Neural crest cell (in vitro differentiated cells): ENCODE measurements at regions not wholly inside any gene's neighbourhood (a gene's known extent, or its start where the extent isn't known, plus 50 kb on each side); places are given as distances from the start of the nearest gene placed in this dataset.
"Not testable (repeated sequence)": the region's sequence is repeated elsewhere in the genome, so short reads cannot be mapped to it uniquely, and the experiment has no call there.

ENCODE experiments used
- DNase-seq: peaks from one replicate; pipeline ENCODE4 v3.0.0; 2021; ENCODE audit warnings: low read depth, mixed read lengths, low spot score
- H3K27ac Mint-ChIP-seq: one replicate; pipeline ENCODE4 v1.8.0; 2021; ENCODE audit warnings: mild to moderate bottlenecking, mixed read lengths; ENCODE audit not compliant: unreplicated experiment
- H3K27me3 Mint-ChIP-seq: 2 replicates; pipeline ENCODE4 v1.8.0; 2021; ENCODE audit warnings: low read depth, mild to moderate bottlenecking, mixed read lengths
- H3K36me3 Mint-ChIP-seq: 2 replicates; pipeline ENCODE4 v1.8.0; 2021; ENCODE audit warnings: low read depth, mild to moderate bottlenecking, mixed read lengths
- H3K4me1 Mint-ChIP-seq: 2 replicates; pipeline ENCODE4 v1.8.0; 2021; ENCODE audit warnings: mixed read lengths
- H3K4me3 Mint-ChIP-seq: one replicate; pipeline ENCODE4 v1.8.0; 2021; ENCODE audit warnings: mild to moderate bottlenecking, mixed read lengths
- H3K9me3 Mint-ChIP-seq: 2 replicates; pipeline ENCODE4 v1.8.0; 2021; ENCODE audit warnings: mixed read lengths
- TF ChIP-seq, protein P1 (sequence below): fragments of 200-600 bp; sonication (generic); conservative IDR thresholded peaks from 2 replicates; pipeline ENCODE4 v1.5.0; 2021; ENCODE audit warnings: antibody characterized with exemption, mild to moderate bottlenecking

DNA sequence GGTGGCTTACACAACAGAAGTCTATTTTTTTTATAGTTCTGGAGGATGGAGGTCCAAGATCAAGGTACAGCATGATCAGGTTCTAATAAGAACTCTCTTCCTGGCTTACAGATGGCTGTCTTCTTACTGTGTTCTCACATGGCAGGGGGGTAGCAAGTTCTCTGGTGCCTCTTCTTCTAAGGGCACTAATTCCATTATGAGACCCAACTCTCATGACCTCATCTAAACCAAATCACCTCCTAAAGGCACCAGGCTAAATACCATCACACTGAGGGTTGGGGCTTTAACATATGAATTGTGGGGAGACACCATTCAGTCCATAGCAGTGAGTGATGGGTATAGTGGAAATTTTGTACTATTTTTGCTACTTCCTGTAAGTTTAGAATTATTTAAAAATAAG lies 75.2 kb upstream of the SLC4A7 start:
- Mint-ChIP-seq H3K4me3 (no peak overlapping the region), H3K27me3 (no peaks in the 10 kb centered on the region), H3K27ac (no peak overlapping the region), H3K9me3 (no peaks in the 10 kb centered on the region), H3K4me1 (no peaks in the 10 kb centered on the region), H3K36me3 (no peaks in the 10 kb centered on the region)
- TF ChIP-seq, protein P1, sequence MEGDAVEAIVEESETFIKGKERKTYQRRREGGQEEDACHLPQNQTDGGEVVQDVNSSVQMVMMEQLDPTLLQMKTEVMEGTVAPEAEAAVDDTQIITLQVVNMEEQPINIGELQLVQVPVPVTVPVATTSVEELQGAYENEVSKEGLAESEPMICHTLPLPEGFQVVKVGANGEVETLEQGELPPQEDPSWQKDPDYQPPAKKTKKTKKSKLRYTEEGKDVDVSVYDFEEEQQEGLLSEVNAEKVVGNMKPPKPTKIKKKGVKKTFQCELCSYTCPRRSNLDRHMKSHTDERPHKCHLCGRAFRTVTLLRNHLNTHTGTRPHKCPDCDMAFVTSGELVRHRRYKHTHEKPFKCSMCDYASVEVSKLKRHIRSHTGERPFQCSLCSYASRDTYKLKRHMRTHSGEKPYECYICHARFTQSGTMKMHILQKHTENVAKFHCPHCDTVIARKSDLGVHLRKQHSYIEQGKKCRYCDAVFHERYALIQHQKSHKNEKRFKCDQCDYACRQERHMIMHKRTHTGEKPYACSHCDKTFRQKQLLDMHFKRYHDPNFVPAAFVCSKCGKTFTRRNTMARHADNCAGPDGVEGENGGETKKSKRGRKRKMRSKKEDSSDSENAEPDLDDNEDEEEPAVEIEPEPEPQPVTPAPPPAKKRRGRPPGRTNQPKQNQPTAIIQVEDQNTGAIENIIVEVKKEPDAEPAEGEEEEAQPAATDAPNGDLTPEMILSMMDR: no peak
- no peak for DNase-seq

DNA sequence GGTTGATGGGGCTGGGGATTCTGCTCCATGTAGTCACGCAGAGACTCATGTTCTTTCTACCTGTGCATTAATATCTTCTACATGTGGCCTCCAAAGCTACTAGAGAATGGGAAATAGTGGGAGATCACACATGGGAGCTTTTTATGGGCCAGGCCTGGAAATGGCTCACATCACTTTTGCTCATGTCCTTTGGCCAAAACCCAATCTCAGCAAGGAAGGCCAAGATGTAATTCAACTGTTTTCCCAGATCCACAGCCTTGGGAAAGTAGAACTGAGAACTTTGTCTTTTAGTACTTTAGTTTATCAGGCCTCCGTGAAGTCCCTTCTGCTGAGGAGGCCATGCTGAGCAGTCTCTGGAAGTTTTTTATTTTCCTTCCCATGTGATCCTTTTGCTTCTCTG lies 73.2 kb upstream of the SLC4A7 start:
- Mint-ChIP-seq H3K9me3 (peaks cover 5% of the 10 kb centered on the region), H3K4me3 (no peak overlapping the region), H3K27me3 (no peaks in the 10 kb centered on the region), H3K4me1 (no peaks in the 10 kb centered on the region), H3K27ac (no peak overlapping the region), H3K36me3 (no peaks in the 10 kb centered on the region)
- TF ChIP-seq, protein P1: no peak
- DNase-seq: no peak

- no peak for DNase-seq
- Mint-ChIP-seq H3K36me3 (no peaks in the 10 kb centered on the region), H3K9me3 (peaks cover 5% of the 10 kb centered on the region), H3K27ac (no peak overlapping the region), H3K4me1 (no peaks in the 10 kb centered on the region), H3K27me3 (no peaks in the 10 kb centered on the region), H3K4me3 (no peak overlapping the region)
- TF ChIP-seq, protein P1: no peak
These were observed 72.7 kb upstream of the SLC4A7 start for GRCh38 chr3:27556887-27557286.

- H3K36me3 Mint-ChIP-seq: no peaks in the 10 kb centered on the region
- no peaks in the 10 kb centered on the region for H3K27me3 Mint-ChIP-seq
- H3K4me3 Mint-ChIP-seq: no peak overlapping the region
- no peaks in the 10 kb centered on the region for H3K4me1 Mint-ChIP-seq
- no peak for DNase-seq
- TF ChIP-seq, protein P1: no peak
- H3K27ac Mint-ChIP-seq: peak overlapping the region; percentile 38
- H3K9me3 Mint-ChIP-seq: peaks cover 5% of the 10 kb centered on the region
These were observed 70.5 kb upstream of the SLC4A7 start for GRCh38 chr3:27554706-27555105.

DNA sequence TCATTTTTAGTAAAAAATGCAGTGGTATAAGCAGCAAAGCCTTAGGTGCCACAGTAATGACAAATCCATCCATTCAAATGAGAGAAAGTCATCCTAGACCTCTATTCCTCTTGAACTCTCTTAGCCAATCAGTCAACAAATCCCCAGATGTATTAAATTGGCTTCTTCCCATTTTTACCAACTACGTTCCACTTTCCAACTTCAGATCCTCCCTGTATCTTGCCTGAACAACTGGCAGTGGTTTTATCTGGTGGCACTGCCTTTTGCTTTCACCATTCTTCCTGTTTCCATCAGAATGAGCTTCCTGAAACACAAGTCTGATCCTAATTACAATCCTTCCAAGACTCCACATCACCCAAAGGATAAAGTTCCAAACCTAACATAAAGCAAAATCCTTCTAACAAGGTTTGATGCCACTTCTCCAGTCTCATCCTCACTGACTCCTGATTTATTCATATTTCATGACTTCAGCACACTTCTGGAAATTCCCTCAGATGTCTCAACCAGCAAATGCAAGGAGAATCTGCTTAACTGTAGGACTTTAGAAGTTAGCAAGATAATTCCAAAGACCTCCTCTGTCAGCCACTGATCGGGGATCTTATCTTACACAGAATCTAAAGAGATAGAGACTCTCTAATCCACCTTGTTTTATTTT lies 69.8 kb upstream of the SLC4A7 start:
- H3K9me3 Mint-ChIP-seq: peaks cover 5% of the 10 kb centered on the region
- no peak for DNase-seq
- no peaks in the 10 kb centered on the region for H3K27me3 Mint-ChIP-seq
- H3K4me3 Mint-ChIP-seq: no peak overlapping the region
- no peaks in the 10 kb centered on the region for H3K36me3 Mint-ChIP-seq
- H3K27ac Mint-ChIP-seq: no peak overlapping the region
- H3K4me1 Mint-ChIP-seq: no peaks in the 10 kb centered on the region
- TF ChIP-seq, protein P1: no peak

DNA sequence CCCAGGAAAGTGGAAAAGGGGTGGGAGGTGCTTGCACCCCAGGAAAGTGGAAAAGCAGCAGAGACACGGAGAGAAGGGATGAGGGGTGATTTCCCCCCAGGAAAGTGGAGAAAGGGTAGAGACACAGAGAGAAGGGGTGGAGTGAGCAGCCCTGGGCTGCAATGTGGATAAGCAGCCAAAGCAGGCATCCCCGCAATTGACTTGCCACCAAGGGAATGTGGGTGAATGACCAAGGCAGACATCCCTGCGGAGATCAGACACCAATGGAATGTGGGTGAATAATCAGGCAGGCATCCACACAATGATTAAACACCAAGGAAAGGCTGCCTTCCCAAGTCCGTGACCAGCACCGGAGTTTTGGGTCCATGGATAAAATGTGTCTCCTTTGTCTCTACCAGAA lies 68.5 kb upstream of the SLC4A7 start:
- H3K4me3 Mint-ChIP-seq, H3K27me3 Mint-ChIP-seq, H3K4me1 Mint-ChIP-seq, DNase-seq, H3K9me3 Mint-ChIP-seq, H3K27ac Mint-ChIP-seq, H3K36me3 Mint-ChIP-seq: not testable (repeated sequence)

- not testable (repeated sequence) for H3K4me3 Mint-ChIP-seq, H3K27me3 Mint-ChIP-seq, H3K36me3 Mint-ChIP-seq, DNase-seq, H3K27ac Mint-ChIP-seq, H3K4me1 Mint-ChIP-seq, H3K9me3 Mint-ChIP-seq
These were observed 67.2 kb upstream of the SLC4A7 start for GRCh38 chr3:27551413-27551812.
